ENCODE measurements at regions not wholly inside any gene's neighbourhood (a gene's known extent, or its start where the extent isn't known, plus 50 kb on each side); places are given as distances from the start of the nearest gene placed in this dataset.

DNA sequence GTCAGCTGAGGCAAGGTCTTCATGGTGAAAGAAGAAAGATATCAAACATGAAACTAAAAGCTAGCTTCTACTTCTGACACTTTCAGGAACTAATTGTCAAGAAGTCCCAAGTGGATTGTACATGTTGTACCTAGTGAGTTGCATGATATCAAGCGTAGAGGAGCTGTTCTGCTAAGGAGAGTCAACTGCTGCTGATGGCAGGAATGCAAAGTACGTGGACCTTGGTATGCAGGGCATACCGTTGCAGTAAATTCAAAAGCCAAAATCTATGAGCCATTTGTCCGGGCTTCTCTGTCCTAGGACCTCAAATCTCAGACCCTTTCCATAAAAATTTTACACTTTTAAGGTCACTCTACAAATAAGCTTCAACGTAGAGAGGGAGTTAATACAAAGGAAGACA, 446.2 kb downstream of the KCTD8 start:
- POLR2A ChIA-PET, result no interaction called here
- intact Hi-C loops (cut with micrococcal nuclease), result no loop called here
- no TSS peak for BruUV-seq (replicated peaks)

More for the DNA sequence above, 446.2 kb downstream of the KCTD8 start:
- no peak for ATAC-seq
- Histone ChIP-seq H3K4me2 (ENCODE audit: insufficient read depth, low read length) (no peak overlapping the region), H3K9me3 (replicated peaks; ENCODE audit: control insufficient read depth, insufficient read depth, low read depth, low read length) (no peaks in the 10 kb centered on the region), H3K4me3 (no peak overlapping the region), H3K4me1 (replicated peaks in 1 of 2; ENCODE audit: control insufficient read depth in 2 of 2, insufficient read depth in 2 of 2, low read length in 2 of 2) (no peaks in the 10 kb centered on the region), H3K27me3 (ENCODE audit: control insufficient read depth in 2 of 2, insufficient read depth in 2 of 2, low read length in 2 of 2) (no peaks in the 10 kb centered on the region), H3K36me3 (ENCODE audit: control insufficient read depth, insufficient read depth, low read length) (no peaks in the 10 kb centered on the region), H4K20me1 (replicated peaks; ENCODE audit: control insufficient read depth, insufficient read depth, low read length) (no peaks in the 10 kb centered on the region), H3K27ac (ENCODE audit: extremely low read depth, low read depth, low read length) (no peak overlapping the region), H3K79me2 (ENCODE audit: control insufficient read depth, insufficient read depth, low read length) (no peaks in the 10 kb centered on the region), H3K9me1 (ENCODE audit: control insufficient read depth, insufficient read depth, low read length) (no peaks in the 10 kb centered on the region), H2AFZ (ENCODE audit: low read depth, low read length) (no peak overlapping the region), H3K9ac (ENCODE audit: insufficient read depth in 1 of 2, low read depth in 2 of 2, low read length in 2 of 2) (no peak overlapping the region)
- WGBS (ENCODE audit: insufficient coverage, low coverage, missing lambda C conversion rate), result 5% methylated on average over 5 of the region's 5 CpGs
- in situ Hi-C loops (cut with MboI), result no loop called here
- CTCF ChIA-PET (ENCODE audit: low intra/inter-chr PET ratio), result no interaction called here
- no peak for DNase-seq (ENCODE audit: extremely low read depth in 1 of 4, low spot score in 3 of 4)
- TF ChIP-seq CHD1 (IDR thresholded peaks at IDR 0.05; ENCODE audit: low read length) (no peak), ZNF146 (CRISPR knock-in tag; IDR thresholded peaks at IDR 0.05; ENCODE audit: unreplicated experiment) (no peak), NCOA4 (IDR thresholded peaks at IDR 0.05; ENCODE audit: partially characterized antibody) (no peak), ZKSCAN1 (IDR thresholded peaks at IDR 0.05; ENCODE audit: low read depth, low read length) (no peak), ATF7 (IDR thresholded peaks at IDR 0.05) (no peak), TAL1 (IDR thresholded peaks at IDR 0.05) (no peak), SIX5 (IDR thresholded peaks at IDR 0.05; ENCODE audit: borderline replicate concordance in 1 of 2, insufficient read depth in 1 of 2, low read depth in 1 of 2, low read length in 2 of 2) (no peak), CBX1 (IDR thresholded peaks at IDR 0.05; ENCODE audit: low read depth) (no peak)
- TF ChIP-seq, protein P1, sequence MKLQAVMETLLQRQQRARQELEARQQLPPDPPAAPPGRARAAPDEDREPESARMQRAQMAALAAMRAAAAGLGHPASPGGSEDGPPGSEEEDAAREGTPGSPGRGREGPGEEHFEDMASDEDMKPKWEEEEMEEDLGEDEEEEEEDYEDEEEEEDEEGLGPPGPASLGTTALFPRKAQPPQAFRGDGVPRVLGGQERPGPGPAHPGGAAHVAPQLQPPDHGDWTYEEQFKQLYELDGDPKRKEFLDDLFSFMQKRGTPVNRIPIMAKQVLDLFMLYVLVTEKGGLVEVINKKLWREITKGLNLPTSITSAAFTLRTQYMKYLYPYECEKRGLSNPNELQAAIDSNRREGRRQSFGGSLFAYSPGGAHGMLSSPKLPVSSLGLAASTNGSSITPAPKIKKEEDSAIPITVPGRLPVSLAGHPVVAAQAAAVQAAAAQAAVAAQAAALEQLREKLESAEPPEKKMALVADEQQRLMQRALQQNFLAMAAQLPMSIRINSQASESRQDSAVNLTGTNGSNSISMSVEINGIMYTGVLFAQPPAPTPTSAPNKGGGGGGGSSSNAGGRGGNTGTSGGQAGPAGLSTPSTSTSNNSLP (IDR thresholded peaks at IDR 0.05; ENCODE audit: borderline replicate concordance, low read depth, low read length), result no peak
- TF ChIP-seq, protein P2, sequence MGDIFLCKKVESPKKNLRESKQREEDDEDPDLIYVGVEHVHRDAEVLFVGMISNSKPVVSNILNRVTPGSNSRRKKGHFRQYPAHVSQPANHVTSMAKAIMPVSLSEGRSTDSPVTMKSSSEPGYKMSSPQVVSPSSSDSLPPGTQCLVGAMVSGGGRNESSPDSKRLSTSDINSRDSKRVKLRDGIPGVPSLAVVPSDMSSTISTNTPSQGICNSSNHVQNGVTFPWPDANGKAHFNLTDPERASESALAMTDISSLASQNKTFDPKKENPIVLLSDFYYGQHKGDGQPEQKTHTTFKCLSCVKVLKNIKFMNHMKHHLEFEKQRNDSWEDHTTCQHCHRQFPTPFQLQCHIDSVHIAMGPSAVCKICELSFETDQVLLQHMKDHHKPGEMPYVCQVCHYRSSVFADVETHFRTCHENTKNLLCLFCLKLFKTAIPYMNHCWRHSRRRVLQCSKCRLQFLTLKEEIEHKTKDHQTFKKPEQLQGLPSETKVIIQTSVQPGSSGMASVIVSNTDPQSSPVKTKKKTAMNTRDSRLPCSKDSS (IDR thresholded peaks at IDR 0.05; ENCODE audit: low read depth, partially characterized antibody), result no peak
- TF ChIP-seq, protein P3, sequence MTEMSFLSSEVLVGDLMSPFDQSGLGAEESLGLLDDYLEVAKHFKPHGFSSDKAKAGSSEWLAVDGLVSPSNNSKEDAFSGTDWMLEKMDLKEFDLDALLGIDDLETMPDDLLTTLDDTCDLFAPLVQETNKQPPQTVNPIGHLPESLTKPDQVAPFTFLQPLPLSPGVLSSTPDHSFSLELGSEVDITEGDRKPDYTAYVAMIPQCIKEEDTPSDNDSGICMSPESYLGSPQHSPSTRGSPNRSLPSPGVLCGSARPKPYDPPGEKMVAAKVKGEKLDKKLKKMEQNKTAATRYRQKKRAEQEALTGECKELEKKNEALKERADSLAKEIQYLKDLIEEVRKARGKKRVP (CRISPR knock-in tag; IDR thresholded peaks at IDR 0.05), result no peak
- TF ChIP-seq, protein P4, sequence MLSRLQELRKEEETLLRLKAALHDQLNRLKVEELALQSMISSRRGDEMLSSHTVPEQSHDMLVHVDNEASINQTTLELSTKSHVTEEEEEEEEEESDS (CRISPR knock-in tag; IDR thresholded peaks at IDR 0.05), result no peak
- no peak for FAIRE-seq
